ENCODE measurements at regions not wholly inside any gene's neighbourhood (a gene's known extent, or its start where the extent isn't known, plus 50 kb on each side); places are given as distances from the start of the nearest gene placed in this dataset.

GRCh38 chr5:133863857-133864585 is 104.4 kb downstream of the C5orf15 start:
- TF ChIP-seq CTCF (IDR thresholded peaks at IDR 0.05; ENCODE audit: low read depth, low read length, poor library complexity, severe bottlenecking) (no peak), EZH2phosphoT487 (IDR thresholded peaks at IDR 0.05; ENCODE audit: borderline replicate concordance, low read length) (no peak)
